ENCODE measurements at regions not wholly inside any gene's neighbourhood (a gene's known extent, or its start where the extent isn't known, plus 50 kb on each side); places are given as distances from the start of the nearest gene placed in this dataset.

DNA sequence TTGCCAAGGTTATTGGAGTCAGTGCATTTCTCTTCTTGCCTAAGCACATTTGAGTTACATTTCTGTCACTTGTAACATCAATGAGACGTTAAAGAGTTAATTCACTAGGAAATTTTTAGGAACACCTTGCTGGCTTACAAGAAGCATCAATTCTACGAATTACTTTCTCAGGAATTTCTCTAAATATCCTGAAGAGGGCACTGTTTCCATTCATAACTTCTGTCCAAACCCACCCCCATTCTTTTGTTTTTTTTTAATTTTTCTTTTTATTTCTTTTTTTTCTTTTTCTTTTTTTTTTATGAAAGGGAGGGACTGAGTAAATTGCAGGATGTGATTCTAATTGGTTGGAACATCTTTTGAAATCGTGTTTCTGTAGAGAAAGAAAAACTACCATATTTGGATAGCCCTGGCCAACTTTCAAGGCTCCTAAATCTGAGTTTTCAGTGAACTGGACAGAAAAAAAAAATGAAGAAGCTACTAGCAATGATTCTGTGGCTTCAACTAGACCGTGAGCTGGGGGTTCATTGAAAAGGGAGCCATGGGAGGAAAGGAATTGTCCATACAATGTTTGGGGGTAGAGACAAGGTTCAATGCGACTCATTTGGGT, 285.3 kb downstream of the DAD1 start:
- H3K4me1 ChIP-seq = no peaks in the 10 kb centered on the region
- no peak overlapping the region for H3K27ac ChIP-seq
- no peak overlapping the region for H3K4me3 ChIP-seq
- DNase-seq (ENCODE audit: low read depth in 1 of 2, low spot score in 1 of 2) (no peak), FAIRE-seq (no peak), ATAC-seq (0 out of 6 replicates have a peak, but pooled peaks of 1 of the 2 experiments have one; percentile 47)
- POLR2A ChIA-PET = no interaction called here
- TF ChIP-seq HOXA7 (CRISPR knock-in tag; IDR thresholded peaks at IDR 0.05) = no peak
- TF ChIP-seq CEBPB (IDR thresholded peaks at IDR 0.05) = no peak
- TF ChIP-seq SMC3 (IDR thresholded peaks at IDR 0.05) = 0 out of 3 replicates have a peak, but pooled peaks have one; percentile 14
- TF ChIP-seq, protein P1, sequence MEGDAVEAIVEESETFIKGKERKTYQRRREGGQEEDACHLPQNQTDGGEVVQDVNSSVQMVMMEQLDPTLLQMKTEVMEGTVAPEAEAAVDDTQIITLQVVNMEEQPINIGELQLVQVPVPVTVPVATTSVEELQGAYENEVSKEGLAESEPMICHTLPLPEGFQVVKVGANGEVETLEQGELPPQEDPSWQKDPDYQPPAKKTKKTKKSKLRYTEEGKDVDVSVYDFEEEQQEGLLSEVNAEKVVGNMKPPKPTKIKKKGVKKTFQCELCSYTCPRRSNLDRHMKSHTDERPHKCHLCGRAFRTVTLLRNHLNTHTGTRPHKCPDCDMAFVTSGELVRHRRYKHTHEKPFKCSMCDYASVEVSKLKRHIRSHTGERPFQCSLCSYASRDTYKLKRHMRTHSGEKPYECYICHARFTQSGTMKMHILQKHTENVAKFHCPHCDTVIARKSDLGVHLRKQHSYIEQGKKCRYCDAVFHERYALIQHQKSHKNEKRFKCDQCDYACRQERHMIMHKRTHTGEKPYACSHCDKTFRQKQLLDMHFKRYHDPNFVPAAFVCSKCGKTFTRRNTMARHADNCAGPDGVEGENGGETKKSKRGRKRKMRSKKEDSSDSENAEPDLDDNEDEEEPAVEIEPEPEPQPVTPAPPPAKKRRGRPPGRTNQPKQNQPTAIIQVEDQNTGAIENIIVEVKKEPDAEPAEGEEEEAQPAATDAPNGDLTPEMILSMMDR (IDR thresholded peaks at IDR 0.05) = peak; percentile 60
- TF ChIP-seq KDM5A (IDR thresholded peaks at IDR 0.05) = no peak
- no peak for TF ChIP-seq ZFP36 (IDR thresholded peaks at IDR 0.05; ENCODE audit: borderline replicate concordance, partially characterized antibody)
- no peak for TF ChIP-seq TFCP2L1 (CRISPR knock-in tag; IDR thresholded peaks at IDR 0.05)
- TF ChIP-seq, protein P2, sequence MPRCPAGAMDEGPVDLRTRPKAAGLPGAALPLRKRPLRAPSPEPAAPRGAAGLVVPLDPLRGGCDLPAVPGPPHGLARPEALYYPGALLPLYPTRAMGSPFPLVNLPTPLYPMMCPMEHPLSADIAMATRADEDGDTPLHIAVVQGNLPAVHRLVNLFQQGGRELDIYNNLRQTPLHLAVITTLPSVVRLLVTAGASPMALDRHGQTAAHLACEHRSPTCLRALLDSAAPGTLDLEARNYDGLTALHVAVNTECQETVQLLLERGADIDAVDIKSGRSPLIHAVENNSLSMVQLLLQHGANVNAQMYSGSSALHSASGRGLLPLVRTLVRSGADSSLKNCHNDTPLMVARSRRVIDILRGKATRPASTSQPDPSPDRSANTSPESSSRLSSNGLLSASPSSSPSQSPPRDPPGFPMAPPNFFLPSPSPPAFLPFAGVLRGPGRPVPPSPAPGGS (IDR thresholded peaks at IDR 0.05) = no peak
- TF ChIP-seq, protein P3, sequence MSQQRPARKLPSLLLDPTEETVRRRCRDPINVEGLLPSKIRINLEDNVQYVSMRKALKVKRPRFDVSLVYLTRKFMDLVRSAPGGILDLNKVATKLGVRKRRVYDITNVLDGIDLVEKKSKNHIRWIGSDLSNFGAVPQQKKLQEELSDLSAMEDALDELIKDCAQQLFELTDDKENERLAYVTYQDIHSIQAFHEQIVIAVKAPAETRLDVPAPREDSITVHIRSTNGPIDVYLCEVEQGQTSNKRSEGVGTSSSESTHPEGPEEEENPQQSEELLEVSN (IDR thresholded peaks at IDR 0.05; ENCODE audit: borderline replicate concordance, low read depth) = no peak
- peak; percentile 45; a peak in 3 of 5 replicates for TF ChIP-seq RAD21 (conservative IDR thresholded peaks at IDR 0.05 in 1 of 2, IDR thresholded peaks at IDR 0.05 in 1 of 2)
- TF ChIP-seq HDAC2 (IDR thresholded peaks at IDR 0.05) = no peak
- TF ChIP-seq KDM1A (IDR thresholded peaks at IDR 0.05; ENCODE audit: low read depth) = no peak
- TF ChIP-seq, protein P4, sequence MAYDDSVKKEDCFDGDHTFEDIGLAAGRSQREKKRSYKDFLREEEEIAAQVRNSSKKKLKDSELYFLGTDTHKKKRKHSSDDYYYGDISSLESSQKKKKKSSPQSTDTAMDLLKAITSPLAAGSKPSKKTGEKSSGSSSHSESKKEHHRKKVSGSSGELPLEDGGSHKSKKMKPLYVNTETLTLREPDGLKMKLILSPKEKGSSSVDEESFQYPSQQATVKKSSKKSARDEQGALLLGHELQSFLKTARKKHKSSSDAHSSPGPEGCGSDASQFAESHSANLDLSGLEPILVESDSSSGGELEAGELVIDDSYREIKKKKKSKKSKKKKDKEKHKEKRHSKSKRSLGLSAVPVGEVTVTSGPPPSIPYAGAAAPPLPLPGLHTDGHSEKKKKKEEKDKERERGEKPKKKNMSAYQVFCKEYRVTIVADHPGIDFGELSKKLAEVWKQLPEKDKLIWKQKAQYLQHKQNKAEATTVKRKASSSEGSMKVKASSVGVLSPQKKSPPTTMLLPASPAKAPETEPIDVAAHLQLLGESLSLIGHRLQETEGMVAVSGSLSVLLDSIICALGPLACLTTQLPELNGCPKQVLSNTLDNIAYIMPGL (CRISPR knock-in tag; IDR thresholded peaks at IDR 0.05; ENCODE audit: borderline replicate concordance) = no peak
- no peaks in the 10 kb centered on the region for H3K9me3 ChIP-seq
- CTCF ChIA-PET = interaction anchor here (0.8 to 2.5 kb wide), 10 partner anchors 11 to 173 kb away, joined by 3 to 16 read pairs (median 4); no protein-coding TSS in a partner anchor
- whole genome bisulfite sequencing (ENCODE audit: missing lambda C conversion rate) = 18% methylated on average over 5 of the region's 5 CpGs
- no peak overlapping the region for H3K4me2 ChIP-seq

DNA sequence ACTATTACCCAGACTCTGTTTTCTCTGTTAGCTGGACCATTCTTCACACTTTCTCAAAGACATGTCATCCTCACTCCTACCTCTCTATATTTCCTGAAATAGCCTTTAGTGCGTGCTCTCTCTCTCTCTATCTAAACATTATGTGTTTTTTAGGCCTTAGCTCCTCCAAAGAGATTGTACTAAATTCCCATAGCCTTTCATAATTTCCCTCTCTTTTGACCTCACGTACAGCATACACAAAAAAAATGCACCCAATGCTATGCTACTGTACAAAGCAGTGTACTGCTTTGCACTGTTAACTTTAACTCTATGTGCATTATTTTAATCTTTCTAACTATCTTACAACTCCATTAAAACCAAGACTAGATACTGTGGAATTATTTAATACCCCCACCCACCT, 288.4 kb downstream of the DAD1 start:
- CTCF ChIA-PET = interaction anchor here (0.9 kb wide), 1 partner anchor 24 kb away, joined by 3 read pairs; no protein-coding TSS in a partner anchor
- Histone ChIP-seq H3K27ac (no peak overlapping the region), H3K9me3 (no peaks in the 10 kb centered on the region), H3K4me3 (no peak overlapping the region), H3K4me1 (peaks cover 22% of the 10 kb centered on the region), H3K4me2 (no peak overlapping the region)
- ATAC-seq (no peak), FAIRE-seq (no peak), DNase-seq (ENCODE audit: low read depth in 1 of 2, low spot score in 1 of 2) (no peak)
- WGBS (ENCODE audit: missing lambda C conversion rate) = 59% methylated on average over 2 of the region's 2 CpGs
- POLR2A ChIA-PET = no interaction called here
- TF ChIP-seq ZSCAN20 (CRISPR knock-in tag; IDR thresholded peaks at IDR 0.05) = no peak
- no peak for TF ChIP-seq HOXA7 (CRISPR knock-in tag; IDR thresholded peaks at IDR 0.05)
- no peak for TF ChIP-seq JUN (IDR thresholded peaks at IDR 0.05)
- no peak for TF ChIP-seq HDAC2 (IDR thresholded peaks at IDR 0.05)
- TF ChIP-seq RARB (CRISPR knock-in tag; IDR thresholded peaks at IDR 0.05) = no peak
- TF ChIP-seq, protein P4 (CRISPR knock-in tag; IDR thresholded peaks at IDR 0.05; ENCODE audit: borderline replicate concordance) = no peak
- TF ChIP-seq POLR2AphosphoS2 (conservative IDR thresholded peaks at IDR 0.05; ENCODE audit: low read length) = no peak
- TF ChIP-seq, protein P1 (IDR thresholded peaks at IDR 0.05) = no peak
- TF ChIP-seq, protein P3 (IDR thresholded peaks at IDR 0.05; ENCODE audit: borderline replicate concordance, low read depth) = no peak
- no peak for TF ChIP-seq EP300 (IDR thresholded peaks at IDR 0.05)
- TF ChIP-seq SMC3 (IDR thresholded peaks at IDR 0.05) = no peak
- TF ChIP-seq, protein P5, sequence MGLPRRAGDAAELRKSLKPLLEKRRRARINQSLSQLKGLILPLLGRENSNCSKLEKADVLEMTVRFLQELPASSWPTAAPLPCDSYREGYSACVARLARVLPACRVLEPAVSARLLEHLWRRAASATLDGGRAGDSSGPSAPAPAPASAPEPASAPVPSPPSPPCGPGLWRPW (IDR thresholded peaks at IDR 0.05) = no peak
- no peak for TF ChIP-seq NPAS2 (CRISPR knock-in tag; IDR thresholded peaks at IDR 0.05; ENCODE audit: borderline replicate concordance)
- TF ChIP-seq MYC (IDR thresholded peaks at IDR 0.05; ENCODE audit: borderline replicate concordance, low read length) = no peak
- no peak for TF ChIP-seq NFE2L2 (conservative IDR thresholded peaks at IDR 0.05; ENCODE audit: low read length)
- TF ChIP-seq, protein P6, sequence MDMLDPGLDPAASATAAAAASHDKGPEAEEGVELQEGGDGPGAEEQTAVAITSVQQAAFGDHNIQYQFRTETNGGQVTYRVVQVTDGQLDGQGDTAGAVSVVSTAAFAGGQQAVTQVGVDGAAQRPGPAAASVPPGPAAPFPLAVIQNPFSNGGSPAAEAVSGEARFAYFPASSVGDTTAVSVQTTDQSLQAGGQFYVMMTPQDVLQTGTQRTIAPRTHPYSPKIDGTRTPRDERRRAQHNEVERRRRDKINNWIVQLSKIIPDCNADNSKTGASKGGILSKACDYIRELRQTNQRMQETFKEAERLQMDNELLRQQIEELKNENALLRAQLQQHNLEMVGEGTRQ (IDR thresholded peaks at IDR 0.05) = no peak
